Upper lobe of right lung (tissue), 1 donor: ENCODE measurements at regions not wholly inside any gene's neighbourhood (a gene's known extent, or its start where the extent isn't known, plus 50 kb on each side); places are given as distances from the start of the nearest gene placed in this dataset.

Experiments
- ATAC-seq: fragments of 200-7000 bp; cut with Tn5 transposase; one replicate; pipeline ENCODE4 v1.9.1; 2020; ENCODE audit warnings: mild to moderate bottlenecking, moderate library complexity
- DNase-seq: peaks from one replicate; pipeline ENCODE4 v3.0.0-alpha.2; 2020
- H3K27ac ChIP-seq: fragments of 200-600 bp; one replicate; pipeline ENCODE4 v1.8.0; 2022
- H3K27me3 ChIP-seq: fragments of 200-600 bp; one replicate; pipeline ENCODE4 v1.8.0; 2022; ENCODE audit warnings: mild to moderate bottlenecking
- H3K36me3 ChIP-seq: fragments of 200-600 bp; one replicate; pipeline ENCODE4 v1.8.0; 2022
- H3K4me1 ChIP-seq: fragments of 200-600 bp; one replicate; pipeline ENCODE4 v1.8.0; 2022
- H3K4me3 ChIP-seq: fragments of 200-600 bp; one replicate; pipeline ENCODE4 v1.8.0; 2022; ENCODE audit warnings: mild to moderate bottlenecking
- H3K9me3 ChIP-seq: fragments of 200-600 bp; one replicate; pipeline ENCODE4 v1.8.0; 2022
- intact Hi-C: fragments of 100-400 bp; cut with DNase I; formaldehyde crosslinking; loops from one replicate; pipeline ENCODE4 v1.11.0; 2022
- TF ChIP-seq, protein P1 (sequence below): fragments of 200-600 bp; IDR thresholded peaks from one replicate; pipeline ENCODE4 v1.8.0; 2022; ENCODE audit warnings: antibody characterized with exemption
- donor health status: DM: no; HTN: yes; CAD: no; lungs with severe emphysema.

GRCh38 chr14:26056036-26056616, 541.7 kb downstream of the NOVA1 start:
- intact Hi-C loops: no loop called here
- H3K9me3 ChIP-seq: no peaks in the 10 kb centered on the region
- no peak overlapping the region for H3K4me3 ChIP-seq
- no peaks in the 10 kb centered on the region for H3K4me1 ChIP-seq
- DNase-seq (no peak), ATAC-seq (no peak)
- no peaks in the 10 kb centered on the region for H3K36me3 ChIP-seq
- no peak overlapping the region for H3K27ac ChIP-seq
- no peaks in the 10 kb centered on the region for H3K27me3 ChIP-seq
- TF ChIP-seq, protein P1, sequence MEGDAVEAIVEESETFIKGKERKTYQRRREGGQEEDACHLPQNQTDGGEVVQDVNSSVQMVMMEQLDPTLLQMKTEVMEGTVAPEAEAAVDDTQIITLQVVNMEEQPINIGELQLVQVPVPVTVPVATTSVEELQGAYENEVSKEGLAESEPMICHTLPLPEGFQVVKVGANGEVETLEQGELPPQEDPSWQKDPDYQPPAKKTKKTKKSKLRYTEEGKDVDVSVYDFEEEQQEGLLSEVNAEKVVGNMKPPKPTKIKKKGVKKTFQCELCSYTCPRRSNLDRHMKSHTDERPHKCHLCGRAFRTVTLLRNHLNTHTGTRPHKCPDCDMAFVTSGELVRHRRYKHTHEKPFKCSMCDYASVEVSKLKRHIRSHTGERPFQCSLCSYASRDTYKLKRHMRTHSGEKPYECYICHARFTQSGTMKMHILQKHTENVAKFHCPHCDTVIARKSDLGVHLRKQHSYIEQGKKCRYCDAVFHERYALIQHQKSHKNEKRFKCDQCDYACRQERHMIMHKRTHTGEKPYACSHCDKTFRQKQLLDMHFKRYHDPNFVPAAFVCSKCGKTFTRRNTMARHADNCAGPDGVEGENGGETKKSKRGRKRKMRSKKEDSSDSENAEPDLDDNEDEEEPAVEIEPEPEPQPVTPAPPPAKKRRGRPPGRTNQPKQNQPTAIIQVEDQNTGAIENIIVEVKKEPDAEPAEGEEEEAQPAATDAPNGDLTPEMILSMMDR: no peak

- TF ChIP-seq, protein P1: no peak
- Histone ChIP-seq H3K27ac (no peak overlapping the region), H3K27me3 (no peaks in the 10 kb centered on the region), H3K4me1 (no peaks in the 10 kb centered on the region), H3K36me3 (no peaks in the 10 kb centered on the region), H3K9me3 (no peaks in the 10 kb centered on the region), H3K4me3 (no peak overlapping the region)
- intact Hi-C loops: no loop called here
- ATAC-seq: no peak
- no peak for DNase-seq
Observed at GRCh38 chr14:26032348-26032747, 565.5 kb downstream of the NOVA1 start.

- Histone ChIP-seq H3K27me3 (no peaks in the 10 kb centered on the region), H3K9me3 (no peaks in the 10 kb centered on the region), H3K27ac (no peak overlapping the region), H3K4me3 (no peak overlapping the region), H3K4me1 (no peaks in the 10 kb centered on the region), H3K36me3 (no peaks in the 10 kb centered on the region)
- DNase-seq (no peak), ATAC-seq (no peak)
- intact Hi-C loops: no loop called here
- TF ChIP-seq, protein P1: no peak
Observed at GRCh38 chr14:26026384-26026783, 571.4 kb downstream of the NOVA1 start.

DNA sequence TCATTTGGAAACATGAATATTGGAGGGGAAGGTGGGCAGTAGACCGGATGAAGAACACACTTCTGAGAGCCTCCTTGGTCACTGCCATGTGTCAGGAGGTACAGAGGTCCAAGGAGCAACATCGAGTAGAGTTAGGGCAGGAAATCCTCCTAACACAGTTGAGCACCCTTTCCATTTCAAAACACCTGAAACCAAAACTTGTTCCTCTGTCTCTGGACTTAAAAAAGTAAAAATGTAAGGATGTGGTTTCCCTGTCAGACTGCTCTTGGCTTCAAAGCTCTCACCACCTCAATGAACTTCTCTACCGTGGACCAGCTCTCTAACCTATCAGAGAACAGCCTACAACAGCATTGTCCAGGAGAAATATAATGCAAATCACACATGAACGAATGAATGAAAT, 573.9 kb downstream of the NOVA1 start:
- Histone ChIP-seq H3K4me3 (no peak overlapping the region), H3K27ac (no peak overlapping the region), H3K27me3 (no peaks in the 10 kb centered on the region), H3K4me1 (no peaks in the 10 kb centered on the region), H3K36me3 (no peaks in the 10 kb centered on the region), H3K9me3 (no peaks in the 10 kb centered on the region)
- DNase-seq (no peak), ATAC-seq (no peak)
- intact Hi-C loops: no loop called here
- TF ChIP-seq, protein P1: no peak

- intact Hi-C loops: no loop called here
- TF ChIP-seq, protein P1: no peak
- no peaks in the 10 kb centered on the region for H3K36me3 ChIP-seq
- ATAC-seq (no peak), DNase-seq (no peak)
- H3K9me3 ChIP-seq: no peaks in the 10 kb centered on the region
- no peaks in the 10 kb centered on the region for H3K4me1 ChIP-seq
- no peak overlapping the region for H3K4me3 ChIP-seq
- no peak overlapping the region for H3K27ac ChIP-seq
- H3K27me3 ChIP-seq: no peaks in the 10 kb centered on the region
Observed at GRCh38 chr14:26021759-26022158, 576.1 kb downstream of the NOVA1 start.

GRCh38 chr14:26017270-26017669, 580.6 kb downstream of the NOVA1 start:
- Histone ChIP-seq H3K36me3 (no peaks in the 10 kb centered on the region), H3K4me3 (no peak overlapping the region), H3K9me3 (no peaks in the 10 kb centered on the region), H3K27ac (no peak overlapping the region), H3K27me3 (no peaks in the 10 kb centered on the region), H3K4me1 (no peaks in the 10 kb centered on the region)
- TF ChIP-seq, protein P1: no peak
- ATAC-seq: no peak
- intact Hi-C loops: no loop called here
- no peak for DNase-seq
